Activated CD4-positive, alpha-beta T cell treated with anti-CD3 and anti-CD28 coated beads, Interleukin-2, Interleukin-4, amounts not matched to agents 100 ng/mL and 50 ng/mL, durations not matched to agents 16 hours and 8 hours (primary cell): ENCODE measurements at regions not wholly inside any gene's neighbourhood (a gene's known extent, or its start where the extent isn't known, plus 50 kb on each side); places are given as distances from the start of the nearest gene placed in this dataset.

Experiments
- DNase-seq: peaks from one replicate; pipeline ENCODE4 v3.0.0-alpha.2; 2020; ENCODE audit warnings: low spot score

GRCh38 chr5:17893026-17893635, 258.9 kb downstream of the TAF11L14 start:
- no peak for DNase-seq

- DNase-seq: no peak
These were observed 261.2 kb downstream of the TAF11L14 start for GRCh38 chr5:17895288-17896033.

GRCh38 chr5:17896605-17897004, 262.3 kb downstream of the TAF11L14 start:
- no peak for DNase-seq

GRCh38 chr5:17897776-17898175, 263.5 kb downstream of the TAF11L14 start:
- DNase-seq: no peak

- no peak for DNase-seq
These were observed 264.5 kb downstream of the TAF11L14 start for GRCh38 chr5:17898766-17899165.

- no peak for DNase-seq
These were observed 272.8 kb downstream of the TAF11L14 start for GRCh38 chr5:17907094-17907493.

GRCh38 chr5:17910318-17910717, 276.1 kb downstream of the TAF11L14 start:
- DNase-seq: no peak

GRCh38 chr5:17912794-17913193, 278.5 kb downstream of the TAF11L14 start:
- DNase-seq: no peak

GRCh38 chr5:17916446-17916845, 282.2 kb downstream of the TAF11L14 start:
- DNase-seq: no peak

GRCh38 chr5:17917465-17917864, 283.2 kb downstream of the TAF11L14 start:
- no peak for DNase-seq

- DNase-seq: no peak
These were observed 284.3 kb downstream of the TAF11L14 start for GRCh38 chr5:17918373-17919104.

GRCh38 chr5:17925276-17925675, 291.0 kb downstream of the TAF11L14 start:
- DNase-seq: no peak

- DNase-seq: no peak
These were observed 294.3 kb downstream of the TAF11L14 start for GRCh38 chr5:17928581-17928981.

- DNase-seq: no peak
These were observed 294.9 kb downstream of the TAF11L14 start for GRCh38 chr5:17929171-17929570.

- no peak for DNase-seq
These were observed 296.1 kb downstream of the TAF11L14 start for GRCh38 chr5:17930346-17930745.

GRCh38 chr5:17944046-17944445, 309.8 kb downstream of the TAF11L14 start:
- DNase-seq: no peak

- no peak for DNase-seq
These were observed 312.8 kb downstream of the TAF11L14 start for GRCh38 chr5:17947029-17947428.

- DNase-seq: no peak
These were observed 317.3 kb downstream of the TAF11L14 start for GRCh38 chr5:17951392-17952169.

GRCh38 chr5:17952231-17952630, 318.0 kb downstream of the TAF11L14 start:
- DNase-seq: no peak

GRCh38 chr5:17964067-17964466, 329.8 kb downstream of the TAF11L14 start:
- no peak for DNase-seq

- no peak for DNase-seq
These were observed 332.6 kb downstream of the TAF11L14 start for GRCh38 chr5:17966640-17967402.

GRCh38 chr5:17976404-17976803, 342.1 kb downstream of the TAF11L14 start:
- no peak for DNase-seq
